ENCODE measurements at regions not wholly inside any gene's neighbourhood (a gene's known extent, or its start where the extent isn't known, plus 50 kb on each side); places are given as distances from the start of the nearest gene placed in this dataset.

GRCh38 chr21:38683222-38683621, 122.5 kb upstream of the ETS2 start:
- DNase-seq (ENCODE audit: insufficient read length, low spot score) (no peak), FAIRE-seq (no peak)

DNA sequence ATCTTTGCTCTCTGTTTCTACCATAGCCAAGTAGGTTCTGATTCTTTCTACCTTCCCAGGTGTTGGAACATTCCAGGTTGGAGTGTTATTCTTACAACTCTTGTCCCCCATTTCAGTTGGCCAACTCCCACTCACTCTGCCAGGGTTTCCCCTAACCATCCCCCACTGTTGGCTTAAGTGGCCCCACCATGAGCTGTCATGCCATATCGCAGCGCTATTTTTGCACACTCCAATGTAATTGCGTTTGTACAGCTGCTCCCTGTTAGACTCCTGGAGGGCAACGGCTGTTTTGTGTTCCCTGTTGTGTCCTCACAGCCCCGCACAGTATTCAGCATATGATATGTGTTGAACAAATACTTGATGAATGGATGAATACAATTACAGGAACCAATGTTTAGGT, 117.7 kb upstream of the ETS2 start:
- FAIRE-seq = no peak
- no peak for DNase-seq (ENCODE audit: insufficient read length, low spot score)

- no peak for FAIRE-seq
- no peak for DNase-seq (ENCODE audit: insufficient read length, low spot score)
Observed at GRCh38 chr21:38691631-38692030, 114.1 kb upstream of the ETS2 start.

GRCh38 chr21:38696579-38696978, 109.2 kb upstream of the ETS2 start:
- DNase-seq (ENCODE audit: insufficient read length, low spot score) = no peak
- no peak for FAIRE-seq

DNA sequence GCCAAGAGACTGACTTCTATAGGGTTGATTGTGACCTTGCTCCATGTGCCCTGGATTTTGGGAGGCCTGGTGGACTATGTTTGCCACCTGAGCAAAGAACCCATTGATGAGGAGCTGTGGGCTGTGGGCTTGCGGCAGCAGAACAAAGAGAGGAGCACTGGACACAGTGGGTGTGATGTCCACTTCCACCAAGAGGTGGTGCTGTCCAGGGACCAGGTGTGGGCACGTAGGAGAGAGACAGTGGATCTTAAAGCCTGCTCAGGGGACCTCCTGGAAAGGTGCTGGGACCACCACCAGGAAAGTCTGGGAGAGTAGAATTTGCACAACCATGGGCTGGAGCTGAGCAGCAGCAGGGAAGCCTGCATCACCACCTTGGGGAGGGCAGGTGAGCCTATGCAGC, 106.7 kb upstream of the ETS2 start:
- DNase-seq (ENCODE audit: insufficient read length, low spot score) (no peak), FAIRE-seq (no peak)

DNA sequence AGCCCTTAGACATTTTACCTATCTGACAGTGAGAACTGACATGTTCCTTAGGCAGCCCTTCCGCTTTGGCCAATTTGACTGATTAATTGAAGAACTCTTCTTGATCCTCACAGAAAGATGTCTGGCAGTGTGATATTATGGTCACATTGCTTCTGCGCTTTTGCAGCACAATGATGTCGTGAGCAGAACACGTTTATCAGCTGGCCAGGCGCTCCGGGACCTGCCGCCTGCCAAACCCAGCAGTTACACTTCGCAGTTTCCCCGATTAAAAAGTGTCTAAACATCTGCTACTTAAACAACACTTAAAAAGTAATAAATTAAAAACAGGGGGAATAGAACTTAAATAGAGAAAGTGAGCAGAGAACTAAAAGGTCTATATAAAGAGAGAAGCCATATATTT, 103.5 kb upstream of the ETS2 start:
- no peak for DNase-seq (ENCODE audit: insufficient read length, low spot score)
- no peak for FAIRE-seq

DNA sequence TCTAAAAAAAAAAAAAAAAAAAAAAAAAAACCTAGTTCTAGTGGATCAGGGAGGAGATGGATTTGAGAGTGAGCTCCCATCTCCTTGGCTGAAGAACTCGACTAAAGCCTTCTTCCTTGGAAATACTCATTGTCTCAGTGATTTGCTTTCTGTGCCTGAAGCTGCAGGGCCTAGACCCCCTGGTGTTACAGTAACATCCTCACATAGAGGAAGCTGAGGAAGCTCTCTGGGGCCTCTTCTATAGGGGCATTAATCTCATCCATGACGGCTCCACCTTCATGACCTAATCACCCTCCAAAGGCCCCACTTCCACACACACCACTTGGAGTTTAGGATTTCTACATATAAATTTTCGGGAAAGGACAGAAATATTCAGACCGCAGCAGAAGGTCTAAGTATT, 95.9 kb upstream of the ETS2 start:
- FAIRE-seq (no peak), DNase-seq (ENCODE audit: insufficient read length, low spot score) (no peak)

DNA sequence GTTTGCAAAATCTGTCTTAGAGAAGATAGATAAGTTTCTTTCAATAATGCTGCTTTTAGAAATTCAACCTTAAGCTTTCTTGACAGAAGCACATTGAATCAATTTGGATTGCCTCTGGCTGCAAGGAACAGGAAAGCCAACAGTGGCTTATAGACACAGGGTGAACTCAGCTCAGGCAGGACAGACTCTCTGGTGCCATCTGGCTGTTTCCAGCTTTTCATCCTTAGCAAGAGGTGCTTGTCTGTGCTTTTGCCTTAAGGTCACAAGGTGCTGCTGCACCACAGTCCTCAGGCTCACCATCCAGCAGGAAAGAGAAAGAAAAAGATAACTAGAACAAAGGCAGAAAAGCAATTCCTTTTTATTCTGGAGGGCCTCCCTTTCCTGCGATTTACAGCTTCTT, 93.7 kb upstream of the ETS2 start:
- FAIRE-seq (no peak), DNase-seq (ENCODE audit: insufficient read length, low spot score) (no peak)

DNA sequence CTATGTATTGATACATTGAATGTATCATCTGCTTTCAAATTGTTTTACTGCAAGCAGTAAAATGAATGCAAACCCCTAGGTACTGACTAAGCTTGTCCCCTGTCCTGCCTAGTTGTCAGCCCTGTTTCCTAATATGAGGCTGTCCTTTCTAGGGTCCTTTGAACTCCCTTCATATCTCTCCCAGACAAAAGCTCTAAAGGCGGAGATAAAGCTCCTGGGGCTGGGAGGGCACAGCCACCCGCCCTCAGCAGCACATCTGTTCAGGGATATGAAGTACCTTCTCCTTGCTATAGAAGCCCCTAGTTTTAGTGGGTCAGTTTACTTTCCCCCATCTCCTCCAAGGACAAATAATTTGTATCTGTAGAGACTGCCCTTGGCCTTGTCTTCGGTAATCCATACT, 93.1 kb upstream of the ETS2 start:
- FAIRE-seq = no peak
- DNase-seq (ENCODE audit: insufficient read length, low spot score) = no peak

DNA sequence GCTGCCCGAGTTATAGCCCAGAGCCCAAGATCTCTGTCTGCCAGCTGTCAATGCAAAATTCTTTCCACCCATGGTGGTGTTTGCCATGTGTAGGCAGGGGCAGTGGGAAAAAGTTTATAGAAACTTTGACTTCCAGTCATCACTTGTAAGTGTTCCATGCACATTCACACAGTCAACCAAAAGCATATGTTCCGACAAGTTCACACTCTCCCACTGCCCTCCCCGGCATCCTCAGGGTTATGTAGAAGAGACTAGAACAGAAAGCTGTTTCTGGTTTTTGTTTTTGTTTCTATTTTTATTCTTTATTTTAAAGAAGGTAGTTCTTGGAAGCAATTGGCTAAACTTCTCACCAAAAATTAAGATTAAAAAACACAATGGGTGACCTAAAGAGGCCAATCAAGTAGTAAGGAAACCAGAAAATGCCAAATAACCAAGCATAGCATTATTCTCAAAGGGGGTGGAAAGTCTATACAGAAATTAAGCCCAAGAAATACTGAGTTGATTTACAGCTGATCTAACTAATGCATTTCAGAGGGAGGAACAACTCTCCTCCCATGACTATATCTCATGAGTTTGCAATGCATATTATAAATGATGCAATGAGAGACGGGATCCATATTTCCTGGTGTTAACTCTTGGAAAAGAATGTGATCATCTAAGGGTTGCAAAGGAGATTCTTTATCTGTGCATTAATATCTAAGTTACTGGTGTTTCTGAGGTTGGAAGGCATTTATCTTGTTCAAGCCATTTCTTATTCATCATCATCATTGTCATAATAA, 91.5 kb upstream of the ETS2 start:
- FAIRE-seq = no peak
- no peak for DNase-seq (ENCODE audit: insufficient read length, low spot score)

GRCh38 chr21:38714999-38715398, 90.7 kb upstream of the ETS2 start:
- no peak for FAIRE-seq

GRCh38 chr21:38716088-38716487, 89.6 kb upstream of the ETS2 start:
- DNase-seq (ENCODE audit: insufficient read length, low spot score) (no peak), FAIRE-seq (no peak)

More at GRCh38 chr21:38714999-38715398, 90.7 kb upstream of the ETS2 start:
- DNase-seq (ENCODE audit: insufficient read length, low spot score) = no peak

DNA sequence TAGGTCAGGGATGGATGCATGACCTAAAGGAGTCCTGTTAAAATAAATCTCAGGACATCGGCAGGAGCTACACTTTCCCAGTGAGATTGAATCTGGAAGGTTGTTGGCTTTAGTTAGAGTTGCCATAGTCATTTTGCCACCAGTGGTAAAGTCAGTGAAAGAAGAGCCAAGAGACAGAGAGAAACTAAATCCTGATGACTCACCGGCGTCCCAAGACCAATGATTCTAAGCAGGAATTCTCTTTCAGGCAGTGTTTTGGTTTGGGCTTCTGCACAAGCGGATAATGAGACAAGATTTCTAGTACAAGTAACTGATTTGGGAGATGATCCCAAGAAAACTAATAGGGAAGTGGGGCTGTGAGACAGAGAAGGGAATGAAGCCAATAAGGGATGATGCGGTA, 88.8 kb upstream of the ETS2 start:
- FAIRE-seq = no peak
- no peak for DNase-seq (ENCODE audit: insufficient read length, low spot score)

DNA sequence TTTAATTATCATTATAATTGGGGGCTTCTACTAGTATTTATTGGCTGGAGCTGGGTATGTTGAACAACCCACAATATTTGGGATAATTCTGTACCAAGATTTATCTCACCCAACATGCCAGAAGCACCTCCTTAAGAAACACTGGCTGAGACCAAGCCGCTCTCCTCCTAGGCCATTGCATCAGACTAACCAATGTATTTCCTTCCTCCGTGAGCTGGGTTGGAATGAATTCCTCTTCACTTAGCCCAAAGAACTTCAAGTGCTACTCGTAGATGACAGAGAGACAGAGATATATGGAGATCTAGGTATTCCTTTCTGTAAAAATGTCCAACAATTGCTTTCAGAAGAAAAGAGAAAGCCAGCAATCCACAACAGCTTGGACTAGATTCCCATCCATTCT, 87.2 kb upstream of the ETS2 start:
- FAIRE-seq = no peak
- no peak for DNase-seq (ENCODE audit: insufficient read length, low spot score)

DNA sequence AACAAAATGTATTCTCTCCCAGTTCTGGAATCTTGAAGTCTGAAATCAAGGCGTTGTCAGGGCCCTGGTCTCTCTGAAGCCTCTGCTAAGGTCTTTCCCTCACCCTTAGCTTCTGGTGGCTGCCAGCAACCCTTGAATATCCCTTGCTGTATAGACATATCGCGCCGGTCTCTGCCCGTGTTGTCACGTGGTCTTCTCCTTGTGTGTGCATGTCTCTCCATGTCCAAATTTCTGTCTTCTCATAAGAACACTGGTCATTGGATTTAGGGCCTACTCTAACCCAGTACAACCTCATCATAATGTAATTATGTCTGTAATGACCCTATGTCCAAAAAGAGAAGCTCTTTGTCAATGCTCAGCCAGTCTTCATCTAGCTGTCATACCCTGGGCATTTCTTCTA, 85.7 kb upstream of the ETS2 start:
- FAIRE-seq = no peak

DNA sequence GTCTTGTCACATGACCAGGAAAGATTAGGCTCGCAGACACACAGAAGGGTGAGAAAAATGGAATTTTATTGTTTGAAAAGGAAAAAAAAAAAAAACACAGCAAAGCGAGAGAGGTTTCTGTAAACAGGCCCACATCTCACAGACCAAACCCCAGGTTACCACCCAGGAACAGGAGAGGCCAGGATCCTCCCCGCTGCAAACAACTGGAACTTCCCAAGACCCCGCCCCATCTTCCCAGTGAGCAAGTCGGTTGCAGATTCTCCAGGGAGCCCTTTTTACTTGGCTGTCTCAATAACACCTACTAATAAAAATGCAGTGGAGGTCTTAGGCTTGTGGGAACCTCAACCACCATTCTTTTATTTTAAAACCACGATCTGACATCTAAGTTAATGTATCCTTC, 84.7 kb upstream of the ETS2 start:
- DNase-seq (ENCODE audit: insufficient read length, low spot score) (no peak), FAIRE-seq (no peak)

More for the DNA sequence above, 85.7 kb upstream of the ETS2 start:
- DNase-seq (ENCODE audit: insufficient read length, low spot score) = no peak

DNA sequence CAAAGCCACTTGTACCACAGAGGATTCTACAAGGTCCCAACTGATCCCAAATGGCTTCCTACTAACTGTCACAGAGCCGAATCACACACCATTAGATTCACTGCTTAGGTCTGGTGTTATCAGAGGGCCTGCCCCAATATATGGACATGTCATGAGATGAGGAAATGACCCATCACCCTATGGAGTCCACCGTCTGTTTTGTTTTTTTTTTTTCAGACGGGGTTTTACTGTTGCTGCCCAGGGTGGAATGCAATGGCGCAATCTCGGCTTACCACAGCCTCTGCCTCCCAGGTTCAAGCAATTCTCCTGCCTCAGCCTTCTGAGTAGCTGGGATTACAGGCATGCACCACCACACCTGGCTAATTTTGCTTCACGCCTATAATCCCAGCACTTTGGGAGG, 83.8 kb upstream of the ETS2 start:
- no peak for FAIRE-seq
- no peak for DNase-seq (ENCODE audit: insufficient read length, low spot score)

- no peak for DNase-seq (ENCODE audit: insufficient read length, low spot score)
- no peak for FAIRE-seq
Observed at GRCh38 chr21:38725196-38726157, 80.3 kb upstream of the ETS2 start.

DNA sequence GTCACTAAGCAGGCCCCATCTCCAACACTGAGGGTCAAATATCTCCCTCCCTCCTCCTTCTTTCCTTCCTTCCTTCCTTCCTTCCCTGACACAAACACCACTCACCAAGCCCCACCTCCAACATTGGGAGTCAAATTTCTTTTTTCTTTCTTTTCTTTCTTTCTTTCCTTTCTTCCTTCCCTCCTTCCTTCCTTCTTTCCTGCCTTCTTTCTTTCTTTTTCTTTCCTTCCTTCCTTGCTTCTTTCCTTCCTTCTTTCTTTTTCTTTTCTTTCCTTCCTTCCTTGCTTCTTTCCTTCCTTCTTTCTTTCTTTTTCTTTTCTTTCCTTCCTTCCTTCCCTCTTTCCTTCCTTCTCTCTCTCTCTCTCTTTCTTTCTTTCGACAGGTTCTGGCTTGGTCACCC, 79.2 kb upstream of the ETS2 start:
- FAIRE-seq (no peak), DNase-seq (ENCODE audit: insufficient read length, low spot score) (no peak)

GRCh38 chr21:38729291-38729690, 76.4 kb upstream of the ETS2 start:
- no peak for FAIRE-seq

GRCh38 chr21:38729754-38730379, 75.9 kb upstream of the ETS2 start:
- DNase-seq (ENCODE audit: insufficient read length, low spot score) (no peak), FAIRE-seq (no peak)

More at GRCh38 chr21:38729291-38729690, 76.4 kb upstream of the ETS2 start:
- no peak for DNase-seq (ENCODE audit: insufficient read length, low spot score)
